ENCODE measurements at regions not wholly inside any gene's neighbourhood (a gene's known extent, or its start where the extent isn't known, plus 50 kb on each side); places are given as distances from the start of the nearest gene placed in this dataset.
"Not testable (repeated sequence)": the region's sequence is repeated elsewhere in the genome, so short reads cannot be mapped to it uniquely, and the experiment has no call there.

GRCh38 chr10:27382176-27382575 lies 121.9 kb upstream of the RAB18 start:
- H2AFZ ChIP-seq (ENCODE audit: low read length): no peak overlapping the region
- no peak overlapping the region for H3K27ac ChIP-seq (ENCODE audit: low read depth, low read length, poor library complexity, severe bottlenecking)
- H4K20me1 ChIP-seq (ENCODE audit: insufficient read depth, low read length): no peaks in the 10 kb centered on the region
- H3K4me2 ChIP-seq (ENCODE audit: low read length): no peak overlapping the region
- no peaks in the 10 kb centered on the region for H3K79me2 ChIP-seq (ENCODE audit: insufficient read depth, low read length)
- H3K9me3 ChIP-seq (ENCODE audit: low read length): no peaks in the 10 kb centered on the region
- H3F3A ChIP-seq (ENCODE audit: insufficient read depth, low read length): no peaks in the 10 kb centered on the region
- no peaks in the 10 kb centered on the region for H3K36me3 ChIP-seq (ENCODE audit: insufficient read depth, low read length)
- H3K9ac ChIP-seq (ENCODE audit: low read length): no peak overlapping the region
- H3K4me1 ChIP-seq (ENCODE audit: insufficient read depth, low read length, severe bottlenecking): no peaks in the 10 kb centered on the region
- TF ChIP-seq EZH2 (IDR thresholded peaks at IDR 0.05; ENCODE audit: borderline replicate concordance, low read length) (no peak), CTCF (IDR thresholded peaks at IDR 0.05; ENCODE audit: low read length) (no peak)
- H3K27me3 ChIP-seq (ENCODE audit: insufficient read depth, low read length): no peaks in the 10 kb centered on the region
- H3K9me2 ChIP-seq (ENCODE audit: low read depth, low read length): no peaks in the 10 kb centered on the region
- H3K4me3 ChIP-seq (ENCODE audit: low read depth, low read length, poor library complexity, severe bottlenecking): no peak overlapping the region

GRCh38 chr10:27380929-27381358 lies 123.2 kb upstream of the RAB18 start:
- no peak overlapping the region for H3K9ac ChIP-seq (ENCODE audit: low read length)
- H4K20me1 ChIP-seq (ENCODE audit: insufficient read depth, low read length): no peaks in the 10 kb centered on the region
- H3K27ac ChIP-seq (ENCODE audit: low read depth, low read length, poor library complexity, severe bottlenecking): no peak overlapping the region
- H3K4me1 ChIP-seq (ENCODE audit: insufficient read depth, low read length, severe bottlenecking): no peaks in the 10 kb centered on the region
- TF ChIP-seq EZH2 (IDR thresholded peaks at IDR 0.05; ENCODE audit: borderline replicate concordance, low read length) (no peak), CTCF (IDR thresholded peaks at IDR 0.05; ENCODE audit: low read length) (no peak)
- H3K4me3 ChIP-seq (ENCODE audit: low read depth, low read length, poor library complexity, severe bottlenecking): no peak overlapping the region
- no peaks in the 10 kb centered on the region for H3K9me3 ChIP-seq (ENCODE audit: low read length)
- no peak overlapping the region for H2AFZ ChIP-seq (ENCODE audit: low read length)
- H3K79me2 ChIP-seq (ENCODE audit: insufficient read depth, low read length): no peaks in the 10 kb centered on the region
- H3K9me2 ChIP-seq (ENCODE audit: low read depth, low read length): no peaks in the 10 kb centered on the region
- no peaks in the 10 kb centered on the region for H3F3A ChIP-seq (ENCODE audit: insufficient read depth, low read length)
- no peak overlapping the region for H3K4me2 ChIP-seq (ENCODE audit: low read length)
- no peaks in the 10 kb centered on the region for H3K27me3 ChIP-seq (ENCODE audit: insufficient read depth, low read length)
- H3K36me3 ChIP-seq (ENCODE audit: insufficient read depth, low read length): no peaks in the 10 kb centered on the region

DNA sequence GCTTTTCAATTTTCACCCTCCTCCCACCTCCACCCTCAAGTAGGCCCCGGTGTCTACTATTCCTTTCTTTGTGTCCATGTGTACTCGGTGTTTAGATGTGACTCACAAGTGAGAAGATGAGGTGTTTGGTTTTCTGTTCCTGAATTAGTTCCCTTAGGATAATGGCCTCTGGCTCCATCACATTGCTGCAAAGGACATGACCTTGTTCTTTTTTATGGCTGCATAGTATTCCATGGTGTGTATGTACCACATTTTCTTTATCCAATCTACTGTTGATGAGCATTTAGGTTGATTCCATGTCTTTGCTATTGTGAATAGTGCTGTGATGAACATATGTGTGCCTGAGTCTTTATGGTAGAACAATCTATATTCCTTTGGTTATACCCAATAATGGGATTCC lies 125.1 kb upstream of the RAB18 start:
- H3K9me3 ChIP-seq (ENCODE audit: low read length); H3K9me2 ChIP-seq (ENCODE audit: low read depth, low read length); H3K27me3 ChIP-seq (ENCODE audit: insufficient read depth, low read length); H3F3A ChIP-seq (ENCODE audit: insufficient read depth, low read length); H3K79me2 ChIP-seq (ENCODE audit: insufficient read depth, low read length); H3K27ac ChIP-seq (ENCODE audit: low read depth, low read length, poor library complexity, severe bottlenecking); H3K36me3 ChIP-seq (ENCODE audit: insufficient read depth, low read length); H3K9ac ChIP-seq (ENCODE audit: low read length); H3K4me2 ChIP-seq (ENCODE audit: low read length); H2AFZ ChIP-seq (ENCODE audit: low read length); H4K20me1 ChIP-seq (ENCODE audit: insufficient read depth, low read length); H3K4me3 ChIP-seq (ENCODE audit: low read depth, low read length, poor library complexity, severe bottlenecking); H3K4me1 ChIP-seq (ENCODE audit: insufficient read depth, low read length, severe bottlenecking): not testable (repeated sequence)

GRCh38 chr10:27373566-27374160 lies 130.4 kb upstream of the RAB18 start:
- Histone ChIP-seq H3K4me2 (ENCODE audit: low read length) (no peak overlapping the region), H3K4me1 (ENCODE audit: insufficient read depth, low read length, severe bottlenecking) (no peaks in the 10 kb centered on the region), H3K9me2 (ENCODE audit: low read depth, low read length) (no peaks in the 10 kb centered on the region), H2AFZ (ENCODE audit: low read length) (no peak overlapping the region), H3K9ac (ENCODE audit: low read length) (no peak overlapping the region), H3K4me3 (ENCODE audit: low read depth, low read length, poor library complexity, severe bottlenecking) (no peak overlapping the region), H3K36me3 (ENCODE audit: insufficient read depth, low read length) (no peaks in the 10 kb centered on the region), H3K27ac (ENCODE audit: low read depth, low read length, poor library complexity, severe bottlenecking) (no peak overlapping the region), H4K20me1 (ENCODE audit: insufficient read depth, low read length) (no peaks in the 10 kb centered on the region), H3F3A (ENCODE audit: insufficient read depth, low read length) (no peaks in the 10 kb centered on the region), H3K27me3 (ENCODE audit: insufficient read depth, low read length) (no peaks in the 10 kb centered on the region), H3K79me2 (ENCODE audit: insufficient read depth, low read length) (no peaks in the 10 kb centered on the region), H3K9me3 (ENCODE audit: low read length) (no peaks in the 10 kb centered on the region)
- TF ChIP-seq EZH2 (IDR thresholded peaks at IDR 0.05; ENCODE audit: borderline replicate concordance, low read length): no peak
- TF ChIP-seq CTCF (IDR thresholded peaks at IDR 0.05; ENCODE audit: low read length): no peak
